HEK293 (cell line): ENCODE measurements at regions not wholly inside any gene's neighbourhood (a gene's known extent, or its start where the extent isn't known, plus 50 kb on each side); places are given as distances from the start of the nearest gene placed in this dataset.

ENCODE experiments used
- CTCF ChIA-PET: fragments of 350-600 bp; formaldehyde crosslinking; extraction: SDS; loops from one replicate; lab custom pipeline; 2021; ENCODE audit warnings: antibody characterized with exemption; lab: Yijun Ruan, JAX
- POLR2A ChIA-PET: fragments of 300-600 bp; formaldehyde crosslinking; extraction: SDS; loops from one replicate; lab custom pipeline; 2020; ENCODE audit warnings: antibody characterized with exemption, inconsistent platforms; lab: Yijun Ruan, JAX
- H3K27ac ChIP-seq: fragments of 200-500 bp; sonication (Bioruptor generic); 2 replicates; pipeline ENCODE4 v1.5.1; 2014; ENCODE audit warnings: low read depth, low read length, control low read depth, inconsistent platforms; ENCODE audit errors: extremely low read depth
- H3K36me3 ChIP-seq, 2 experiments: fragments of 200-500 bp in 1 of 2; sonication (Bioruptor generic) in 1 of 2; 1 replicate in 1 of 2; 2 replicates in 1 of 2; pipeline ENCODE4 v1.5.1; 2014 to 2017; ENCODE audit warnings: inconsistent platforms in 2 of 2, low read length in 2 of 2; ENCODE audit not compliant: control insufficient read depth in 2 of 2, insufficient read depth in 1 of 2
- H3K4me1 ChIP-seq: fragments of 200-500 bp; sonication (Bioruptor generic); 2 replicates; pipeline ENCODE4 v1.5.1; 2014; ENCODE audit warnings: mild to moderate bottlenecking, low read length, inconsistent platforms; ENCODE audit not compliant: control insufficient read depth, insufficient read depth
- H3K4me3 ChIP-seq: 2 replicates; pipeline ENCODE4 v1.5.1; 2011; ENCODE audit warnings: low read depth, mild to moderate bottlenecking, control low read depth, low read length, moderate library complexity
- H3K9me3 ChIP-seq: fragments of 200-500 bp; sonication (Bioruptor generic); 2 replicates; pipeline ENCODE4 v1.5.1; 2014; ENCODE audit warnings: low read depth, low read length, inconsistent platforms; ENCODE audit not compliant: control insufficient read depth, insufficient read depth
- GLI2 ChIP-seq: fragments of 450-650 bp; formaldehyde crosslinking; IDR thresholded peaks from 2 replicates; pipeline ENCODE4; 2017; ENCODE audit warnings: missing biosample characterization, missing genetic modification characterization, low read depth, borderline replicate concordance
- KLF16 ChIP-seq: fragments of 450-650 bp; formaldehyde crosslinking; IDR thresholded peaks from 2 replicates; pipeline ENCODE4 v1.5.1; 2017; ENCODE audit warnings: missing biosample characterization, missing genetic modification characterization
- SP2 ChIP-seq: fragments of 450-650 bp; formaldehyde crosslinking; IDR thresholded peaks from 2 replicates; pipeline ENCODE4 v1.5.1; 2016; ENCODE audit warnings: missing biosample characterization, missing genetic modification characterization
- ZBTB20 ChIP-seq: fragments of 450-650 bp; formaldehyde crosslinking; IDR thresholded peaks from 2 replicates; pipeline ENCODE4 v1.5.1; 2016; ENCODE audit warnings: missing biosample characterization, missing genetic modification characterization
- ZBTB21 ChIP-seq: fragments of 450-650 bp; formaldehyde crosslinking; IDR thresholded peaks from 2 replicates; pipeline ENCODE4 v1.5.1; 2017; ENCODE audit warnings: missing biosample characterization, missing genetic modification characterization
- ZFHX2 ChIP-seq: fragments of 450-650 bp; formaldehyde crosslinking; conservative IDR thresholded peaks from 2 replicates; pipeline ENCODE4 v1.5.1; 2016; ENCODE audit warnings: missing biosample characterization, missing genetic modification characterization
- ZNF146 ChIP-seq: fragments of 450-650 bp; formaldehyde crosslinking; IDR thresholded peaks from 2 replicates; pipeline ENCODE4 v1.5.1; 2016; ENCODE audit warnings: missing biosample characterization, missing genetic modification characterization
- ZNF157 ChIP-seq: fragments of 450-650 bp; formaldehyde crosslinking; IDR thresholded peaks from 2 replicates; pipeline ENCODE4 v1.5.1; 2016; ENCODE audit warnings: missing biosample characterization, missing genetic modification characterization
- ZNF2 ChIP-seq: fragments of 450-650 bp; formaldehyde crosslinking; IDR thresholded peaks from 2 replicates; pipeline ENCODE4 v1.5.1; 2016; ENCODE audit warnings: missing biosample characterization, missing genetic modification characterization
- ZNF202 ChIP-seq: fragments of 450-650 bp; formaldehyde crosslinking; IDR thresholded peaks from 2 replicates; pipeline ENCODE4 v1.5.1; 2016; ENCODE audit warnings: missing biosample characterization, missing genetic modification characterization, borderline replicate concordance
- ZNF529 ChIP-seq: fragments of 450-650 bp; formaldehyde crosslinking; IDR thresholded peaks from 2 replicates; pipeline ENCODE4 v1.5.1; 2017; ENCODE audit warnings: missing genetic modification characterization, missing biosample characterization; ENCODE audit not compliant: insufficient replicate concordance
- ZNF530 ChIP-seq: fragments of 450-650 bp; formaldehyde crosslinking; IDR thresholded peaks from 2 replicates; pipeline ENCODE4 v1.5.1; 2016; ENCODE audit warnings: low read depth, missing biosample characterization, missing genetic modification characterization
- ZNF555 ChIP-seq: fragments of 450-650 bp; formaldehyde crosslinking; conservative IDR thresholded peaks from 2 replicates; pipeline ENCODE4 v1.5.1; 2017; ENCODE audit warnings: missing biosample characterization, mild to moderate bottlenecking, missing genetic modification characterization, inconsistent platforms
- ZNF654 ChIP-seq: fragments of 450-650 bp; formaldehyde crosslinking; IDR thresholded peaks from 2 replicates; pipeline ENCODE4 v1.5.1; 2016; ENCODE audit warnings: low read depth, missing biosample characterization, missing genetic modification characterization
- ZNF701 ChIP-seq: fragments of 450-650 bp; formaldehyde crosslinking; IDR thresholded peaks from 2 replicates; pipeline ENCODE4 v1.5.1; 2016; ENCODE audit warnings: missing biosample characterization, missing genetic modification characterization
- ZNF76 ChIP-seq: fragments of 450-650 bp; formaldehyde crosslinking; IDR thresholded peaks from 2 replicates; pipeline ENCODE4; 2016; ENCODE audit warnings: low read depth, missing biosample characterization, missing genetic modification characterization, borderline replicate concordance
- TF ChIP-seq, protein P1 (sequence below): fragments of 450-650 bp; formaldehyde crosslinking; IDR thresholded peaks from 2 replicates; pipeline ENCODE4; 2016; ENCODE audit warnings: missing biosample characterization, missing genetic modification characterization
- TF ChIP-seq, protein P2 (sequence below): fragments of 450-650 bp; IDR thresholded peaks from 2 replicates; pipeline ENCODE4 v1.5.1; 2018; ENCODE audit warnings: missing biosample characterization, mild to moderate bottlenecking, missing genetic modification characterization
- TF ChIP-seq, protein P3 (sequence below): fragments of 450-650 bp; formaldehyde crosslinking; conservative IDR thresholded peaks from 2 replicates; pipeline ENCODE4 v1.5.1; 2016; ENCODE audit warnings: low read depth, missing biosample characterization, missing genetic modification characterization
- TF ChIP-seq, protein P4 (sequence below): fragments of 450-650 bp; formaldehyde crosslinking; IDR thresholded peaks from 2 replicates; pipeline ENCODE4 v1.5.1; 2017; ENCODE audit warnings: missing biosample characterization, mild to moderate bottlenecking, missing genetic modification characterization, moderate library complexity
- TF ChIP-seq, protein P5 (sequence below): fragments of 450-650 bp; formaldehyde crosslinking; IDR thresholded peaks from 2 replicates; pipeline ENCODE4 v1.5.1; 2017; ENCODE audit warnings: missing biosample characterization, missing genetic modification characterization
- TF ChIP-seq, protein P6 (sequence below): fragments of 450-650 bp; formaldehyde crosslinking; IDR thresholded peaks from 2 replicates; pipeline ENCODE4 v1.5.1; 2016; ENCODE audit warnings: missing biosample characterization, missing genetic modification characterization
- TF ChIP-seq, protein P7 (sequence below): fragments of 450-650 bp; formaldehyde crosslinking; IDR thresholded peaks from 2 replicates; pipeline ENCODE4 v1.5.1; 2016; ENCODE audit warnings: missing biosample characterization, missing genetic modification characterization

DNA sequence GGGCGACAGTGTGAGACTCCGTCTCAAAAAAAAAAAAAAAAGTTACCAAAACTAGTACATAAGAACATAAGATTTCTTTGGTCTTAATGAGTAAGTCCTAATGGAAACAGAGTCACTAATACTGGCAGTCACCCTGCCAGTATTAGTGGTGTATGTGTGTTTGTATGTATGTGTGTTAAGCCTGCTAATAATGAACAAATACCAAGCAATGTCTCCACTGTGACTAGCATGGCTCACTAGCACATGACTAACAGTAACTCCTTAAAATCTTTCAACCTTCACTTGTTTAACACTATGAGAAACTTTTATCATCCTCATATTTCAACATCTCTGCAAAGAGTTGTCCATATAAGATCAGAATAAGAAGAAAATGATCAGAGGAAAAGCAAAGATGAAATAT is 231.0 kb upstream of the ATP11B start:
- Histone ChIP-seq H3K36me3 (no peaks in the 10 kb centered on the region), H3K4me1 (no peaks in the 10 kb centered on the region), H3K27ac (no peak overlapping the region), H3K4me3 (no peak overlapping the region), H3K9me3 (no peaks in the 10 kb centered on the region)
- POLR2A ChIA-PET = no interaction called here
- CTCF ChIA-PET = no interaction called here
- TF ChIP-seq ZNF555 (tag by site-specific recombination) (no peak), ZNF530 (tag by site-specific recombination) (no peak), ZNF202 (tag by site-specific recombination) (no peak), ZBTB21 (no peak), ZNF157 (no peak), ZNF529 (tag by site-specific recombination) (no peak), ZNF654 (tag by site-specific recombination) (no peak), ZNF76 (no peak), KLF16 (tag by site-specific recombination) (no peak), ZFHX2 (tag by site-specific recombination) (no peak), GLI2 (tag by site-specific recombination) (no peak), ZNF146 (no peak), ZNF701 (tag by site-specific recombination) (no peak)
- TF ChIP-seq, protein P1, sequence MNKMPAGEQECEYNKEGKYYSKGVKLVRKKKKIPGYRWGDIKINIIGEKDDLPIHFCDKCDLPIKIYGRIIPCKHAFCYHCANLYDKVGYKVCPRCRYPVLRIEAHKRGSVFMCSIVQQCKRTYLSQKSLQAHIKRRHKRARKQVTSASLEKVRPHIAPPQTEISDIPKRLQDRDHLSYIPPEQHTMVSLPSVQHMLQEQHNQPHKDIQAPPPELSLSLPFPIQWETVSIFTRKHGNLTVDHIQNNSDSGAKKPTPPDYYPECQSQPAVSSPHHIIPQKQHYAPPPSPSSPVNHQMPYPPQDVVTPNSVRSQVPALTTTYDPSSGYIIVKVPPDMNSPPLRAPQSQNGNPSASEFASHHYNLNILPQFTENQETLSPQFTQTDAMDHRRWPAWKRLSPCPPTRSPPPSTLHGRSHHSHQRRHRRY = no peak
- TF ChIP-seq, protein P2, sequence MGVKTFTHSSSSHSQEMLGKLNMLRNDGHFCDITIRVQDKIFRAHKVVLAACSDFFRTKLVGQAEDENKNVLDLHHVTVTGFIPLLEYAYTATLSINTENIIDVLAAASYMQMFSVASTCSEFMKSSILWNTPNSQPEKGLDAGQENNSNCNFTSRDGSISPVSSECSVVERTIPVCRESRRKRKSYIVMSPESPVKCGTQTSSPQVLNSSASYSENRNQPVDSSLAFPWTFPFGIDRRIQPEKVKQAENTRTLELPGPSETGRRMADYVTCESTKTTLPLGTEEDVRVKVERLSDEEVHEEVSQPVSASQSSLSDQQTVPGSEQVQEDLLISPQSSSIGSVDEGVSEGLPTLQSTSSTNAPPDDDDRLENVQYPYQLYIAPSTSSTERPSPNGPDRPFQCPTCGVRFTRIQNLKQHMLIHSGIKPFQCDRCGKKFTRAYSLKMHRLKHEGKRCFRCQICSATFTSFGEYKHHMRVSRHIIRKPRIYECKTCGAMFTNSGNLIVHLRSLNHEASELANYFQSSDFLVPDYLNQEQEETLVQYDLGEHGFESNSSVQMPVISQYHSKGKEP = no peak
- TF ChIP-seq, protein P3, sequence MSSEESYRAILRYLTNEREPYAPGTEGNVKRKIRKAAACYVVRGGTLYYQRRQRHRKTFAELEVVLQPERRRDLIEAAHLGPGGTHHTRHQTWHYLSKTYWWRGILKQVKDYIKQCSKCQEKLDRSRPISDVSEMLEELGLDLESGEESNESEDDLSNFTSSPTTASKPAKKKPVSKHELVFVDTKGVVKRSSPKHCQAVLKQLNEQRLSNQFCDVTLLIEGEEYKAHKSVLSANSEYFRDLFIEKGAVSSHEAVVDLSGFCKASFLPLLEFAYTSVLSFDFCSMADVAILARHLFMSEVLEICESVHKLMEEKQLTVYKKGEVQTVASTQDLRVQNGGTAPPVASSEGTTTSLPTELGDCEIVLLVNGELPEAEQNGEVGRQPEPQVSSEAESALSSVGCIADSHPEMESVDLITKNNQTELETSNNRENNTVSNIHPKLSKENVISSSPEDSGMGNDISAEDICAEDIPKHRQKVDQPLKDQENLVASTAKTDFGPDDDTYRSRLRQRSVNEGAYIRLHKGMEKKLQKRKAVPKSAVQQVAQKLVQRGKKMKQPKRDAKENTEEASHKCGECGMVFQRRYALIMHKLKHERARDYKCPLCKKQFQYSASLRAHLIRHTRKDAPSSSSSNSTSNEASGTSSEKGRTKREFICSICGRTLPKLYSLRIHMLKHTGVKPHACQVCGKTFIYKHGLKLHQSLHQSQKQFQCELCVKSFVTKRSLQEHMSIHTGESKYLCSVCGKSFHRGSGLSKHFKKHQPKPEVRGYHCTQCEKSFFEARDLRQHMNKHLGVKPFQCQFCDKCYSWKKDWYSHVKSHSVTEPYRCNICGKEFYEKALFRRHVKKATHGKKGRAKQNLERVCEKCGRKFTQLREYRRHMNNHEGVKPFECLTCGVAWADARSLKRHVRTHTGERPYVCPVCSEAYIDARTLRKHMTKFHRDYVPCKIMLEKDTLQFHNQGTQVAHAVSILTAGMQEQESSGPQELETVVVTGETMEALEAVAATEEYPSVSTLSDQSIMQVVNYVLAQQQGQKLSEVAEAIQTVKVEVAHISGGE (tag by site-specific recombination) = no peak
- TF ChIP-seq, protein P4, sequence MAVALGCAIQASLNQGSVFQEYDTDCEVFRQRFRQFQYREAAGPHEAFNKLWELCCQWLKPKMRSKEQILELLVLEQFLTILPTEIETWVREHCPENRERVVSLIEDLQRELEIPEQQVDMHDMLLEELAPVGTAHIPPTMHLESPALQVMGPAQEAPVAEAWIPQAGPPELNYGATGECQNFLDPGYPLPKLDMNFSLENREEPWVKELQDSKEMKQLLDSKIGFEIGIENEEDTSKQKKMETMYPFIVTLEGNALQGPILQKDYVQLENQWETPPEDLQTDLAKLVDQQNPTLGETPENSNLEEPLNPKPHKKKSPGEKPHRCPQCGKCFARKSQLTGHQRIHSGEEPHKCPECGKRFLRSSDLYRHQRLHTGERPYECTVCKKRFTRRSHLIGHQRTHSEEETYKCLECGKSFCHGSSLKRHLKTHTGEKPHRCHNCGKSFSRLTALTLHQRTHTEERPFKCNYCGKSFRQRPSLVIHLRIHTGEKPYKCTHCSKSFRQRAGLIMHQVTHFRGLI (tag by site-specific recombination) = no peak

DNA sequence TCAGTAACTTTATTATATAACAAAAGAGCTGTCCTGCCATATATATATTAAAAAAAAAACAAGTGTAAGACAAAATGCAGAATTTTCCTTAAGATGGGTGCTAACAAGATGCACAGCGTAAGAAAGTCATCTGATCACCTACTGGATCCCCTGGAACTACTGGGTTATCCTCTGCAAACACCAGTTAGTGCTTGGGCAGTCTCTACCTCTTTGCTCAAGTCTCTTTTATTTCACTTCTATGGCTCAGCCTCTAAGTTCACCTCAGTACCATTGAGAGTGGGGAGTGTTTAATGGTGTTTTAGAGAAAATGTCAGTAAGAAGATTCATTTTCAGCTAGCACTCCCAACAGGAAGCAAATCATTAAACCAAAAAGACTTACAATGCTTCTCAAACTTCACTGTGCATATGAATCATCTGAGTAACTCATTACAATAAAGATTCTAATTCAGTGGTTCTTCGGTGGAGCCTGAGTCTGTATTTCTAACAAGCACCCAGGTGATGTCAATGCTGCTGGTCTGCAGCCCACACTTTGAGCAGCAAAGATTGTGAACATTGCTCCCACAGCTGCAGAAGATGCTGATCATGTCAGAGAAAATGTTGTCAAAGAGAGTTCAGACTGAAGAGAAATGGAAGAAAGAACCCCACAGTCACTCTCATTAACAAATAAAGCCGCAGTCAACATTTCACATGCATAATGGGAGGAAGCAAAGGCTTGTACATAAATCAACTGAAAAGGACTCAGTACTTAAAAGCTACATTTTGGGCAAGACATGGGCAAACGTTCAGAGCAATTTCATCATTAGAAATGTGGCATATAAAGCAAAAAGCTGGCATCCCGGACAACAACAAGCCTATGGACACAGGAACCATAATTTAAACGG is 227.1 kb upstream of the ATP11B start:
- no peaks in the 10 kb centered on the region for H3K36me3 ChIP-seq
- POLR2A ChIA-PET = no interaction called here
- H3K27ac ChIP-seq = no peak overlapping the region
- CTCF ChIA-PET = no interaction called here
- TF ChIP-seq ZBTB20 (tag by site-specific recombination) = no peak
- TF ChIP-seq, protein P5, sequence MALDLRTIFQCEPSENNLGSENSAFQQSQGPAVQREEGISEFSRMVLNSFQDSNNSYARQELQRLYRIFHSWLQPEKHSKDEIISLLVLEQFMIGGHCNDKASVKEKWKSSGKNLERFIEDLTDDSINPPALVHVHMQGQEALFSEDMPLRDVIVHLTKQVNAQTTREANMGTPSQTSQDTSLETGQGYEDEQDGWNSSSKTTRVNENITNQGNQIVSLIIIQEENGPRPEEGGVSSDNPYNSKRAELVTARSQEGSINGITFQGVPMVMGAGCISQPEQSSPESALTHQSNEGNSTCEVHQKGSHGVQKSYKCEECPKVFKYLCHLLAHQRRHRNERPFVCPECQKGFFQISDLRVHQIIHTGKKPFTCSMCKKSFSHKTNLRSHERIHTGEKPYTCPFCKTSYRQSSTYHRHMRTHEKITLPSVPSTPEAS (tag by site-specific recombination) = no peak
- TF ChIP-seq SP2 (tag by site-specific recombination) = no peak
- TF ChIP-seq ZNF2 = no peak
- TF ChIP-seq ZNF654 (tag by site-specific recombination) = no peak
- TF ChIP-seq, protein P6, sequence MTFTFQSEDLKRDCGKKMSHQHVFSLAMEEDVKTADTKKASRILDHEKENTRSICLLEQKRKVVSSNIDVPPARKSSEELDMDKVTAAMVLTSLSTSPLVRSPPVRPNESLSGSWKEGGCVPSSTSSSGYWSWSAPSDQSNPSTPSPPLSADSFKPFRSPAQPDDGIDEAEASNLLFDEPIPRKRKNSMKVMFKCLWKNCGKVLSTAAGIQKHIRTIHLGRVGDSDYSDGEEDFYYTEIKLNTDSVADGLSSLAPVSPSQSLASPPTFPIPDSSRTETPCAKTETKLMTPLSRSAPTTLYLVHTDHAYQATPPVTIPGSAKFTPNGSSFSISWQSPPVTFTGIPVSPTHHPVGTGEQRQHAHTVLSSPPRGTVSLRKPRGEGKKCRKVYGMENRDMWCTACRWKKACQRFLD (tag by site-specific recombination) = no peak
- TF ChIP-seq, protein P7, sequence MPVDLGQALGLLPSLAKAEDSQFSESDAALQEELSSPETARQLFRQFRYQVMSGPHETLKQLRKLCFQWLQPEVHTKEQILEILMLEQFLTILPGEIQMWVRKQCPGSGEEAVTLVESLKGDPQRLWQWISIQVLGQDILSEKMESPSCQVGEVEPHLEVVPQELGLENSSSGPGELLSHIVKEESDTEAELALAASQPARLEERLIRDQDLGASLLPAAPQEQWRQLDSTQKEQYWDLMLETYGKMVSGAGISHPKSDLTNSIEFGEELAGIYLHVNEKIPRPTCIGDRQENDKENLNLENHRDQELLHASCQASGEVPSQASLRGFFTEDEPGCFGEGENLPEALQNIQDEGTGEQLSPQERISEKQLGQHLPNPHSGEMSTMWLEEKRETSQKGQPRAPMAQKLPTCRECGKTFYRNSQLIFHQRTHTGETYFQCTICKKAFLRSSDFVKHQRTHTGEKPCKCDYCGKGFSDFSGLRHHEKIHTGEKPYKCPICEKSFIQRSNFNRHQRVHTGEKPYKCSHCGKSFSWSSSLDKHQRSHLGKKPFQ (tag by site-specific recombination) = no peak
- no peaks in the 10 kb centered on the region for H3K9me3 ChIP-seq
- H3K4me1 ChIP-seq = no peaks in the 10 kb centered on the region; the same call in 1 of the 2 replicates
- no peak overlapping the region for H3K4me3 ChIP-seq
